Fibroblast of villous mesenchyme (primary cell): ENCODE measurements at regions not wholly inside any gene's neighbourhood (a gene's known extent, or its start where the extent isn't known, plus 50 kb on each side); places are given as distances from the start of the nearest gene placed in this dataset.
A peak's percentile ranks its signal among the peaks of the same experiment; 100 is the strongest.

ENCODE experiments used
- DNase-seq: peaks from one replicate; pipeline ENCODE4 v3.0.0-alpha.2; 2010; ENCODE audit warnings: low read depth
- H3K4me3 ChIP-seq: 2 replicates; pipeline ENCODE4 v1.5.1; 2011; ENCODE audit warnings: low read depth, mild to moderate bottlenecking, low read length
- TF ChIP-seq, protein P1 (sequence below): IDR thresholded peaks from 2 replicates; pipeline ENCODE4 v1.5.1; 2012; ENCODE audit warnings: low read depth, mild to moderate bottlenecking, low read length; ENCODE audit not compliant: insufficient read depth

GRCh38 chr3:73734211-73735089, 109.7 kb upstream of the PDZRN3 start:
- no peak for DNase-seq
- no peak overlapping the region for H3K4me3 ChIP-seq
- TF ChIP-seq, protein P1, sequence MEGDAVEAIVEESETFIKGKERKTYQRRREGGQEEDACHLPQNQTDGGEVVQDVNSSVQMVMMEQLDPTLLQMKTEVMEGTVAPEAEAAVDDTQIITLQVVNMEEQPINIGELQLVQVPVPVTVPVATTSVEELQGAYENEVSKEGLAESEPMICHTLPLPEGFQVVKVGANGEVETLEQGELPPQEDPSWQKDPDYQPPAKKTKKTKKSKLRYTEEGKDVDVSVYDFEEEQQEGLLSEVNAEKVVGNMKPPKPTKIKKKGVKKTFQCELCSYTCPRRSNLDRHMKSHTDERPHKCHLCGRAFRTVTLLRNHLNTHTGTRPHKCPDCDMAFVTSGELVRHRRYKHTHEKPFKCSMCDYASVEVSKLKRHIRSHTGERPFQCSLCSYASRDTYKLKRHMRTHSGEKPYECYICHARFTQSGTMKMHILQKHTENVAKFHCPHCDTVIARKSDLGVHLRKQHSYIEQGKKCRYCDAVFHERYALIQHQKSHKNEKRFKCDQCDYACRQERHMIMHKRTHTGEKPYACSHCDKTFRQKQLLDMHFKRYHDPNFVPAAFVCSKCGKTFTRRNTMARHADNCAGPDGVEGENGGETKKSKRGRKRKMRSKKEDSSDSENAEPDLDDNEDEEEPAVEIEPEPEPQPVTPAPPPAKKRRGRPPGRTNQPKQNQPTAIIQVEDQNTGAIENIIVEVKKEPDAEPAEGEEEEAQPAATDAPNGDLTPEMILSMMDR: no peak

DNA sequence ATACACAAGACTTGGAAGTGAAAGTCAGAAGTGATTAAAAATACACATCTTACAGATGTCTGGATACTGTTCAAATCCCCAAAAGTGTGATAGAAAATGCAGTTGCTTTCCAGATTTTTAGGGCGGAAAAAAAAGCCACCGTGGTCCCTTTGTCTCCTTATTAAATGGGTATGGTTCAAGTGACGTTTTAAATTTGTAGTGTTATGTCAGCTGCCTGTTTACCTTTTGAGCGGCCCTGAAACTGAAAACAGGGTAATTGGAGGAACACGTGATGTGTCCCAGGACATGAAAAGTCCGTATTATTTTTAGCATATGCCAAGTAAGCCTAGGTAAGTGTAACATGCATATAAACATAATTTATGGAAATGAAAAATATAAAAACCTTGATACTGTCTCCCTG, 109.0 kb upstream of the PDZRN3 start:
- DNase-seq: no peak
- TF ChIP-seq, protein P1: no peak
- no peak overlapping the region for H3K4me3 ChIP-seq

GRCh38 chr3:73729969-73730440, 105.3 kb upstream of the PDZRN3 start:
- H3K4me3 ChIP-seq: no peak overlapping the region
- DNase-seq: peak; percentile 43
- TF ChIP-seq, protein P1: no peak

DNA sequence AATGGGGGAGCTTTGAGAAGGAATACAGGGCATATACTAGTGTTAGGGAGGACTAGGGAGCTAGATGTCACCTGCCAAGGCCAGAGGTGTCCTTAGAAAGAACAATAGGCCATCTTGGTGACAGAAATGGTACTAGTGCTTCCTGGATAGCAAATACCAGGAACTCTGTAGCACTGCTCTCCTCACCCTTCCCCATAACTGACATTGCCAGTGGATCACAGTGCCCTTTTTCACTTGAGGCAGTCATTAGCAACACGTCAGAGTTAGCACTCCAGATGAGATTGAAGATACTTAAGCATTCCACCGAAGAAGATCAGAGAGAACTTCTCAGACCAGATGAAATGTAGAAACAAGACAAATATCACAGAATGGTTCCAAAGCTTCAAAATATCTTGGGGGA, 103.1 kb upstream of the PDZRN3 start:
- H3K4me3 ChIP-seq: no peak overlapping the region
- no peak for DNase-seq
- TF ChIP-seq, protein P1: no peak

- peak; percentile 92 for DNase-seq
- TF ChIP-seq, protein P1: no peak
- H3K4me3 ChIP-seq: no peak overlapping the region
Observed at GRCh38 chr3:73727117-73727821, 102.5 kb upstream of the PDZRN3 start.

DNA sequence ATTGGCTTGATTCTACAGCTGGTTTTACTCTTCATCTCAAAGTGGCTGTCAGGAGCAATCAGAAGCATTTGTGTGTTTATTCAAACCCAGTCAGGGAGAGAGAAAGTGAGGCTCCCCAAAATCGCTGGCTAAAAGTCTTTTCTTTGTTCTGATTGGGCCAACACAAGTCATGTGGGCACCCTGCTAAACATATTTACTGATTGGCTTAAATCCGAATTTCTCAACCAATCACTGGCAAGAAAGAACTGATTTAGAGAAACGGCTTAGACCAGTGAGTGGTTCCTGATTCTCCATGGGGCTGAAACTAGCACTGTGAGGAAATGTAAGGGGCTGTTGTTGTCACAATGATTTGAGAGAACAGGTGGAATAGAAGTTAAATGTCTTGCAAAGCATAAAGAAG, 98.9 kb upstream of the PDZRN3 start:
- TF ChIP-seq, protein P1: no peak
- no peak for DNase-seq
- H3K4me3 ChIP-seq: no peak overlapping the region
